Body of pancreas (tissue), 4 donors: ENCODE measurements at regions not wholly inside any gene's neighbourhood (a gene's known extent, or its start where the extent isn't known, plus 50 kb on each side); places are given as distances from the start of the nearest gene placed in this dataset.

Source experiments
- CTCF ChIP-seq, 7 experiments: fragments of 450-650 bp in 4 of 7; fragments of 200-600 bp in 3 of 7; sonication (generic) in 3 of 7; IDR thresholded peaks; one replicate each; pipeline ENCODE4 v1.5.1; 2016 to 2019; ENCODE audit warnings: antibody characterized with exemption in 7 of 7
- POLR2A ChIP-seq, 3 donors: fragments of 450-650 bp; IDR thresholded peaks; one replicate each; pipeline ENCODE4 v1.6.1; 2016; ENCODE audit warnings: antibody characterized with exemption in 3 of 3, mild to moderate bottlenecking in 2 of 3

DNA sequence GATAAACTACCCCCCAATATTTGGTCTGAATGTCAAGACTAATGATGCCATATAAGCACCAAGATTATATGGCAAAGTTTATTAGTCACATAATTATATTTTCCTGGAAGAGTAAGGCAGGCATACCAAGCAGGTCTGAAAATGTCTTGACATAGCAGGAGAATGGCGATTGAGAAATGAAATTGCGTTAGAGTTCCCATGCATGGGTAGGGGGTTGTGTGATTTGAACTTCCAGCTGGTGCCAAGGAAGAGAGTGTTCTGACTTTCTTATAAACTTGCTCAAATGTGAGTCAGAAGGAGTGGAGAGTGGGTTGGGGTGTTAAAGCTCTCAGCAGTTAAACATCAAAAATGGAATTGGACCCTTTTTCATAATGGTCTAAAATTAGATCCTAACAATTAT lies 1200.6 kb upstream of the ACO1 start:
- no peak for TF ChIP-seq CTCF (IDR thresholded peaks at IDR 0.05)
- no peak for TF ChIP-seq POLR2A (IDR thresholded peaks at IDR 0.05)
